Adrenal gland (tissue), 9 donors: ENCODE measurements at regions not wholly inside any gene's neighbourhood (a gene's known extent, or its start where the extent isn't known, plus 50 kb on each side); places are given as distances from the start of the nearest gene placed in this dataset.

ENCODE experiments used
- DNase-seq, 7 donors: peaks; one replicate each; pipeline ENCODE4 v3.0.0-alpha.2; 2019 to 2020
- H3K27ac ChIP-seq, 5 donors: fragments of 200-600 bp; sonication (generic) in 4 of 5; 1 replicate in 3 of 5; 2 replicates in 2 of 5; pipeline versions ENCODE4 v1.5.1 to v1.8.0; 2016 to 2020; ENCODE audit warnings: mild to moderate bottlenecking in 1 of 5
- H3K27me3 ChIP-seq: fragments of 200-600 bp; 2 replicates; pipeline ENCODE4 v1.8.0; 2021
- H3K36me3 ChIP-seq, 2 donors: fragments of 200-600 bp; replicated peaks in 1 of 2; 1 replicate in 1 of 2; 2 replicates in 1 of 2; pipeline versions ENCODE4 v1.5.1 to v1.8.0; 2018 to 2022
- H3K4me1 ChIP-seq, 2 donors: fragments of 200-600 bp; replicated peaks in 1 of 2; 1 replicate in 1 of 2; 2 replicates in 1 of 2; pipeline versions ENCODE4 v1.5.1 to v1.8.0; 2018 to 2021
- H3K4me3 ChIP-seq, 4 donors: fragments of 200-600 bp; sonication (generic) in 3 of 4; one replicate each; pipeline ENCODE4 v1.5.1; 2016 to 2018
- H3K9me3 ChIP-seq, 3 donors: fragments of 200-600 bp; sonication (generic) in 1 of 3; replicated peaks in 1 of 3; 1 replicate in 2 of 3; 2 replicates in 1 of 3; pipeline versions ENCODE4 v1.5.1 to v1.8.0; 2016 to 2021
- POLR2A ChIP-seq, 2 donors: fragments of 450-650 bp; IDR thresholded peaks; one replicate each; pipeline ENCODE4 v1.6.1; 2017; ENCODE audit warnings: antibody characterized with exemption in 2 of 2, mild to moderate bottlenecking in 2 of 2, moderate library complexity in 1 of 2
- WGBS, 4 donors: extraction: QIAGEN DNeasy Blood & Tissue Kit in 2 of 4; methylation state at CpG; one replicate each; pipeline versions ENCODE4 v1.1.5 to v1.1.7; 2013 to 2017; 5-methylcytosine and 5-hydroxymethylcytosine counted together
- intact Hi-C, 2 donors: fragments of 100-400 bp; cut with DNase I; formaldehyde crosslinking; loops; one replicate each; pipeline versions ENCODE4 v1.14.1 to v1.15.0; 2022 to 2023
- TF ChIP-seq, protein P1 (sequence below), 6 experiments: fragments of 450-650 bp in 4 of 6; fragments of 200-600 bp in 2 of 6; sonication (generic) in 1 of 6; IDR thresholded peaks; 1 replicate in 5 of 6; 2 replicates in 1 of 6; pipeline versions ENCODE4 v1.5.1 to v1.8.0; 2016 to 2021; ENCODE audit warnings: antibody characterized with exemption in 6 of 6, mild to moderate bottlenecking in 2 of 6, moderate library complexity in 1 of 6
- donor health status: healthy with polysubstance abuse.
- donor health status: Bipolar disorder and iron deficiency.
- donor health status: DM: yes; HTN: yes; CAD: no.
- donor health status: DM: no; HTN: no; CAD: no.
- donor health status: DM: no; HTN: no; CAD: no.

DNA sequence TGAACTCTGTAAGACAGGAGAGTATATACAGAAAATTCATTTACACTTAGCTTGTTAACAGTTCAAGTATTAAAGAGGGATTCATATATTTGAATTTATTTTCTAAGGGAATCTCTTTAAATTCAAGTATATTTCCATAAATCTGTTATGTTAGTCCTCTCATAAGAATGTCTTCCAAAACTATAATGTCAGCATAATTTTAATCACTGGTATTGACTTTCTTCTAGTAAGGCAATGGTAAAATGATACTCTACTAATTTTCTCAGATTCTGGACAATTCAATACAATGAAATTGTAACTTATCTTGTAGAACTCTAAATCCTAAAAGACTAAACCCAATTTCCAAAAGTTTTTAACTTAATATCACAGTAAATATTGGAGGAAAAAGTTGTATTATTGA is 66.3 kb upstream of the EPHA6 start:
- Histone ChIP-seq H3K27me3 (no peaks in the 10 kb centered on the region), H3K4me1 (no peaks in the 10 kb centered on the region), H3K27ac (no peak overlapping the region), H3K4me3 (no peak overlapping the region), H3K36me3 (no peaks in the 10 kb centered on the region), H3K9me3 (no peaks in the 10 kb centered on the region)
- intact Hi-C loops, result no loop called here
- no peak for TF ChIP-seq POLR2A (IDR thresholded peaks at IDR 0.05)
- TF ChIP-seq, protein P1, sequence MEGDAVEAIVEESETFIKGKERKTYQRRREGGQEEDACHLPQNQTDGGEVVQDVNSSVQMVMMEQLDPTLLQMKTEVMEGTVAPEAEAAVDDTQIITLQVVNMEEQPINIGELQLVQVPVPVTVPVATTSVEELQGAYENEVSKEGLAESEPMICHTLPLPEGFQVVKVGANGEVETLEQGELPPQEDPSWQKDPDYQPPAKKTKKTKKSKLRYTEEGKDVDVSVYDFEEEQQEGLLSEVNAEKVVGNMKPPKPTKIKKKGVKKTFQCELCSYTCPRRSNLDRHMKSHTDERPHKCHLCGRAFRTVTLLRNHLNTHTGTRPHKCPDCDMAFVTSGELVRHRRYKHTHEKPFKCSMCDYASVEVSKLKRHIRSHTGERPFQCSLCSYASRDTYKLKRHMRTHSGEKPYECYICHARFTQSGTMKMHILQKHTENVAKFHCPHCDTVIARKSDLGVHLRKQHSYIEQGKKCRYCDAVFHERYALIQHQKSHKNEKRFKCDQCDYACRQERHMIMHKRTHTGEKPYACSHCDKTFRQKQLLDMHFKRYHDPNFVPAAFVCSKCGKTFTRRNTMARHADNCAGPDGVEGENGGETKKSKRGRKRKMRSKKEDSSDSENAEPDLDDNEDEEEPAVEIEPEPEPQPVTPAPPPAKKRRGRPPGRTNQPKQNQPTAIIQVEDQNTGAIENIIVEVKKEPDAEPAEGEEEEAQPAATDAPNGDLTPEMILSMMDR (IDR thresholded peaks at IDR 0.05), result no peak
- no peak for DNase-seq

DNA sequence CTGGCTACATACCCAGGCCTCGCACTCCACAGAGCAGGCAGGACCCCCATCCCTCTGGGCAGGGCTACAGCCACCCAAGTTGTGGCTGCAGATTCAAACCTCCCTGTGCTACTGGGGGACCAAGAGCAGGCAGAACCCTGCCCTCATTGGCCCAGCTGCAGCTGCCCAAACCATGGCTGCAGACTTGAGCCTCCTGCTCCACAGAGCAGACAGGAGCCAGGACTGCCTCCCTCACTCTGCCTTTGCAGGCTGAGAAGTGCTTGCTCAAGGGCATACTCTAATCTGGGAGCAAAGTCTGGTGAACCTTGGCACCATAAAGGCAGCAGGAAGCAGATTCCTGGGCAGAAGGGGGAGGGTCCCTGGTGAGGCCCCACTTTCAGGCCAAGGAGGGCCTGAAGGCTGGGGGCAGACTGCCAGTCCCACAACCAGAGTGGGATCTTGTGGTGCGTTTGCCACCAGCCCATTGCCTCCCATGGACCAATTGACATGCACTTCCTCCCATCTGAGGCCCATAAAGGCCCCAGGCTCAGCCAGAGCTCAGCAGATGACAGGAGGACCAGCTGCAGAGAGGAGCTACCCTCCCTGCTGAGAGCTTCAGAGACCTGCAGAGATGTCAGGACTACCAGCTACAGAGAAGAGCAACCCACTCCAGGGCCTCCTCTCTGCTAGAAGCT is 64.2 kb upstream of the EPHA6 start:
- TF ChIP-seq, protein P1 (IDR thresholded peaks at IDR 0.05), result no peak
- no peak for TF ChIP-seq POLR2A (IDR thresholded peaks at IDR 0.05)
- Histone ChIP-seq H3K36me3 (no peaks in the 10 kb centered on the region), H3K9me3 (no peaks in the 10 kb centered on the region), H3K4me3 (no peak overlapping the region), H3K4me1 (no peaks in the 10 kb centered on the region), H3K27ac (no peak overlapping the region), H3K27me3 (no peaks in the 10 kb centered on the region)
- 69 to 83% (median 80%) methylated on average over 2 of the region's 2 CpGs; no CpG with 5 or more reads in 1 of the 4 donors for WGBS, 4 donors
- DNase-seq, result no peak
- intact Hi-C loops, result no loop called here

DNA sequence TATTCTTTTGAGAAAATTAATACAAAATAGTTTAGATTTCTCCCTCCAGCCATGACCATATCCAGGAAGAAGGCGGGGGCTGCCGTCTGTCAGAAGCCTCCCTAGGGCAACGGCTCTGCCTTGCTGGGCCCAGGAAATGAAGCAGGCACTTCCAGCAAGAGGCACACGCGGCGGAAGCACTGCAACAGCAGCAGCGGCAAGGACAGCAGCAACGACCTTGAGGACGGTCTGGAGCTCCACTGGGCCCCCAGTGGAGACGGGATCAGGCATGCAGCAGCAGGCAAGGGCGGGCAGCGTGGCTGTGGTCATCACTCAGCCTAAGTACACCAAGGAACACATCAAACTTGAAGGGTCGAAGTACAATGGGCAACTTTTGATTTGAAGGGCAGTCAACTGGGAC is 61.3 kb upstream of the EPHA6 start:
- Histone ChIP-seq H3K4me3 (no peak overlapping the region), H3K27ac (no peak overlapping the region), H3K36me3 (no peaks in the 10 kb centered on the region), H3K27me3 (no peaks in the 10 kb centered on the region), H3K9me3 (no peaks in the 10 kb centered on the region), H3K4me1 (no peaks in the 10 kb centered on the region)
- TF ChIP-seq POLR2A (IDR thresholded peaks at IDR 0.05), result no peak
- TF ChIP-seq, protein P1 (IDR thresholded peaks at IDR 0.05), result no peak
- no peak for DNase-seq
- WGBS, 4 donors, result 41 to 66% (median 49%) methylated on average over 8 to 13 of the region's 13 CpGs
- intact Hi-C loops, result no loop called here

DNA sequence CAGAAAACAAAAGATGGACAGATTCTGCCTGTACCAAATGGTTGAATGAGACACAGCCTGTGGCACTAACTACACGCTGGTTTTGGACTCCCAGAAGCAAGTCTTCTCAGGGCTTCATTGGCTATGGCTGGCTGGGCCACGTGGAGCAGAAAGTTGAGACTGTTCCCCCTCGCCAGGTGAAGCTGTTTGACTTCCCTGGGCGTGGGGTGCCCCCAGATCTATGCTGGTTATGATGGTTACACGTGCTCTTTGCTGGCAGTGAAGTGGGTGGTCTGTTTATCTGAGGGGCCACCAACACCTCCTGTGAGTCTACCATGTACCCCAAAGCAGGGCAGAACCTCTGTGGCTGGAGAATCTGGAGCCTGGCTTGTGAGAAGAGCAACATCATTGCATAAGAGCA is 60.3 kb upstream of the EPHA6 start:
- no peak overlapping the region for H3K4me3 ChIP-seq
- TF ChIP-seq, protein P1 (IDR thresholded peaks at IDR 0.05), result no peak
- no peak for TF ChIP-seq POLR2A (IDR thresholded peaks at IDR 0.05)
- no peaks in the 10 kb centered on the region for H3K27me3 ChIP-seq
- intact Hi-C loops, result no loop called here
- DNase-seq, result no peak
- WGBS, 4 donors, result 70 to 91% (median 82%) methylated on average over 4 to 5 of the region's 5 CpGs
- H3K9me3 ChIP-seq, result no peaks in the 10 kb centered on the region
- H3K36me3 ChIP-seq, result no peaks in the 10 kb centered on the region
- no peak overlapping the region for H3K27ac ChIP-seq
- no peaks in the 10 kb centered on the region for H3K4me1 ChIP-seq
